Frontal cortex (tissue), 3 donors: ENCODE measurements at regions not wholly inside any gene's neighbourhood (a gene's known extent, or its start where the extent isn't known, plus 50 kb on each side); places are given as distances from the start of the nearest gene placed in this dataset.

Experiments
- DNase-seq, 2 donors: peaks; one replicate each; pipeline ENCODE4 v3.0.0; 2012; ENCODE audit warnings: low spot score in 2 of 2
- FAIRE-seq: peaks from 2 replicates; lab custom pipeline; 2012; peaks lifted over from hg19 to GRCh38; lab: Jason Lieb, UNC
- donor health status: control.
- donor health status: control.
- donor health status: control.

- FAIRE-seq (peak; percentile 15), DNase-seq (no peak)
These were observed 76.0 kb upstream of the HMGA2 start for GRCh38 chr12:65748332-65748731.

GRCh38 chr12:65754290-65754689, 70.0 kb upstream of the HMGA2 start:
- DNase-seq (no peak), FAIRE-seq (no peak)

- DNase-seq (no peak), FAIRE-seq (no peak)
These were observed 69.3 kb upstream of the HMGA2 start for GRCh38 chr12:65754744-65755595.

- no peak for DNase-seq
- FAIRE-seq: no peak
These were observed 68.7 kb upstream of the HMGA2 start for GRCh38 chr12:65755596-65755978.

- FAIRE-seq (no peak), DNase-seq (no peak)
These were observed 68.0 kb upstream of the HMGA2 start for GRCh38 chr12:65756267-65756666.

GRCh38 chr12:65756956-65757511, 67.2 kb upstream of the HMGA2 start:
- FAIRE-seq (no peak), DNase-seq (no peak)

GRCh38 chr12:65758401-65758800, 65.9 kb upstream of the HMGA2 start:
- no peak for FAIRE-seq
- no peak for DNase-seq

GRCh38 chr12:65759735-65760134, 64.5 kb upstream of the HMGA2 start:
- FAIRE-seq: no peak
- DNase-seq: no peak

- no peak for FAIRE-seq
These were observed 63.0 kb upstream of the HMGA2 start for GRCh38 chr12:65761301-65761700.

GRCh38 chr12:65764325-65764724, 60.0 kb upstream of the HMGA2 start:
- FAIRE-seq (no peak), DNase-seq (no peak)

More at GRCh38 chr12:65761301-65761700, 63.0 kb upstream of the HMGA2 start:
- DNase-seq: no peak

- DNase-seq: no peak
- FAIRE-seq: no peak
These were observed 58.9 kb upstream of the HMGA2 start for GRCh38 chr12:65765436-65765813.

GRCh38 chr12:65769880-65770279, 54.4 kb upstream of the HMGA2 start:
- DNase-seq (no peak), FAIRE-seq (no peak)
